ENCODE measurements at regions not wholly inside any gene's neighbourhood (a gene's known extent, or its start where the extent isn't known, plus 50 kb on each side); places are given as distances from the start of the nearest gene placed in this dataset.
A peak's percentile ranks its signal among the peaks of the same experiment; 100 is the strongest.

DNA sequence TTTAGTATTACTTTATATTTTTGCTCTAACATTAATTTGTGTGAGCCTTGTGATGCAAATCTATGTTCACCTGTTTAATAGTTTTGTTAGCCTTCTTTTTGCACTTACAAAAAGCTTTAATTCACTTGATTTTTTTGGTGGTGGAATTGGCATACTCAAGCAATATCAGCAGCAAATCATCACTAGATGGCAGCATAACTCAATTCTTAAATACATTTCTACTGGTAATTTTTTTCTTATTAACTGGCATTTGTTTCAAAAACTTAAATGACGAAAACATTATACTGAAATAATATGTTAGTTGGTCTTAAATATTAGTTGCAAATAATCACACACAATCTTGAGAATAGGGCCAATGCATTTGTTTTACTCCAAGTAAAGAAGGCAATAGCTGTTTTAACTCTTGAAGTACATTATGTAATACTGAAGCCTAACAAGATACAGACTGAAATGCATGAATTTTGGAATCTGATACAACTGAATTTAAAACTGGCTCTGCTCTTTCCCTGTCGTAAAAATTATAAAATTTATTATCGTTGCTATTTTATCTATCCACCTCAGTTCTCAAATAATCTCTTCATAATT is 151.5 kb downstream of the ATXN7L3B start:
- no peaks in the 10 kb centered on the region for H3K9me2 ChIP-seq (replicated peaks; ENCODE audit: insufficient read depth, low read length)
- no peaks in the 10 kb centered on the region for H3K9me3 ChIP-seq (ENCODE audit: low read length)
- peak; percentile 76 for DNase-seq
- H3K79me2 ChIP-seq (ENCODE audit: low read length), result no peaks in the 10 kb centered on the region
- H3K4me3 ChIP-seq (ENCODE audit: low read length), result no peak overlapping the region
- H4K20me1 ChIP-seq (ENCODE audit: insufficient read depth, low read depth, low read length), result no peaks in the 10 kb centered on the region
- no peaks in the 10 kb centered on the region; the same call in 1 of the 2 replicates for H3K4me1 ChIP-seq (ENCODE audit: low read length)
- no peak overlapping the region for H3K27ac ChIP-seq (ENCODE audit: low read length)
- H2AFZ ChIP-seq (ENCODE audit: low read length), result no peak overlapping the region
- no peaks in the 10 kb centered on the region for H3K36me3 ChIP-seq (ENCODE audit: insufficient read depth, low read length)
- H3K4me2 ChIP-seq (ENCODE audit: low read depth, low read length, poor library complexity, severe bottlenecking), result no peak overlapping the region
- H3K9ac ChIP-seq (ENCODE audit: low read length), result no peak overlapping the region
- no peaks in the 10 kb centered on the region for H3K27me3 ChIP-seq (ENCODE audit: low read length)

DNA sequence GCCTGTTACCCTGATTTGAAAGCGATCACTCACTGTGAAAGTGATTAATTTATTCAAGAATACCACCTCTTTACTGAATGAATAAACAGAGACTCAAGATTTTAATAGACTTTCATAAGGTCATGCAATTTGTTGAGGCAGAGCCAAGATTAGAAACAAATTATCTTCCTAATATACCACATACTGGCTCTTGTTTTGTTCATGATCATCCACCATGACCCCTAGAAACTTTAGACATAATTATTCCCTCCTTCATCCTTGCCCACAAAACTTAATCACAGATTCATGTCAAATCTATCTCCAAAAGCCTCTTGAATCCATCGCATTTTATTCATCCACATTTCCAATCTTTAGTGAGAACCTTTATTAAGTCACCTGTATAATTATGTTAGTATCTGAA is 152.3 kb downstream of the ATXN7L3B start:
- H2AFZ ChIP-seq (ENCODE audit: low read length), result no peak overlapping the region
- H3K79me2 ChIP-seq (ENCODE audit: low read length), result no peaks in the 10 kb centered on the region
- no peaks in the 10 kb centered on the region for H4K20me1 ChIP-seq (ENCODE audit: insufficient read depth, low read depth, low read length)
- no peak overlapping the region for H3K4me2 ChIP-seq (ENCODE audit: low read depth, low read length, poor library complexity, severe bottlenecking)
- H3K36me3 ChIP-seq (ENCODE audit: insufficient read depth, low read length), result no peaks in the 10 kb centered on the region
- no peak overlapping the region for H3K27ac ChIP-seq (ENCODE audit: low read length)
- H3K4me3 ChIP-seq (ENCODE audit: low read length), result no peak overlapping the region
- H3K4me1 ChIP-seq (ENCODE audit: low read length), result no peaks in the 10 kb centered on the region; the same call in 1 of the 2 replicates
- no peaks in the 10 kb centered on the region for H3K9me3 ChIP-seq (ENCODE audit: low read length)
- H3K9ac ChIP-seq (ENCODE audit: low read length), result no peak overlapping the region
- no peaks in the 10 kb centered on the region for H3K27me3 ChIP-seq (ENCODE audit: low read length)
- H3K9me2 ChIP-seq (replicated peaks; ENCODE audit: insufficient read depth, low read length), result no peaks in the 10 kb centered on the region
- DNase-seq, result no peak

GRCh38 chr12:74719447-74719846 is 181.8 kb downstream of the ATXN7L3B start:
- H3K4me2 ChIP-seq (ENCODE audit: low read depth, low read length, poor library complexity, severe bottlenecking), result no peak overlapping the region
- no peaks in the 10 kb centered on the region for H3K9me3 ChIP-seq (ENCODE audit: low read length)
- H3K79me2 ChIP-seq (ENCODE audit: low read length), result no peaks in the 10 kb centered on the region
- no peak overlapping the region for H3K27ac ChIP-seq (ENCODE audit: low read length)
- H3K4me3 ChIP-seq (ENCODE audit: low read length), result no peak overlapping the region
- H3K4me1 ChIP-seq (ENCODE audit: low read length), result no peaks in the 10 kb centered on the region
- no peaks in the 10 kb centered on the region for H3K27me3 ChIP-seq (ENCODE audit: low read length)
- H3K36me3 ChIP-seq (ENCODE audit: insufficient read depth, low read length), result no peaks in the 10 kb centered on the region
- H4K20me1 ChIP-seq (ENCODE audit: insufficient read depth, low read depth, low read length), result no peaks in the 10 kb centered on the region
- H3K9ac ChIP-seq (ENCODE audit: low read length), result no peak overlapping the region
- DNase-seq, result no peak
- no peak overlapping the region for H2AFZ ChIP-seq (ENCODE audit: low read length)
- H3K9me2 ChIP-seq (replicated peaks; ENCODE audit: insufficient read depth, low read length), result no peaks in the 10 kb centered on the region

- H3K9me2 ChIP-seq (replicated peaks; ENCODE audit: insufficient read depth, low read length), result no peaks in the 10 kb centered on the region
- H3K36me3 ChIP-seq (ENCODE audit: insufficient read depth, low read length), result no peaks in the 10 kb centered on the region
- no peak overlapping the region for H3K9ac ChIP-seq (ENCODE audit: low read length)
Observed at GRCh38 chr12:74722709-74723108, 185.1 kb downstream of the ATXN7L3B start.

GRCh38 chr12:74725154-74725553 is 187.5 kb downstream of the ATXN7L3B start:
- Histone ChIP-seq H3K9me2 (replicated peaks; ENCODE audit: insufficient read depth, low read length) (no peaks in the 10 kb centered on the region), H3K27me3 (ENCODE audit: low read length) (no peaks in the 10 kb centered on the region), H2AFZ (ENCODE audit: low read length) (no peak overlapping the region), H3K9ac (ENCODE audit: low read length) (no peak overlapping the region), H3K4me1 (ENCODE audit: low read length) (no peaks in the 10 kb centered on the region), H3K4me3 (ENCODE audit: low read length) (no peak overlapping the region), H3K4me2 (ENCODE audit: low read depth, low read length, poor library complexity, severe bottlenecking) (no peak overlapping the region), H3K9me3 (ENCODE audit: low read length) (no peaks in the 10 kb centered on the region), H3K36me3 (ENCODE audit: insufficient read depth, low read length) (no peaks in the 10 kb centered on the region), H4K20me1 (ENCODE audit: insufficient read depth, low read depth, low read length) (no peaks in the 10 kb centered on the region), H3K27ac (ENCODE audit: low read length) (no peak overlapping the region), H3K79me2 (ENCODE audit: low read length) (no peaks in the 10 kb centered on the region)
- no peak for DNase-seq

More at GRCh38 chr12:74722709-74723108, 185.1 kb downstream of the ATXN7L3B start:
- Histone ChIP-seq H4K20me1 (ENCODE audit: insufficient read depth, low read depth, low read length) (no peaks in the 10 kb centered on the region), H2AFZ (ENCODE audit: low read length) (no peak overlapping the region), H3K79me2 (ENCODE audit: low read length) (no peaks in the 10 kb centered on the region), H3K4me1 (ENCODE audit: low read length) (no peaks in the 10 kb centered on the region), H3K4me2 (ENCODE audit: low read depth, low read length, poor library complexity, severe bottlenecking) (no peak overlapping the region), H3K27ac (ENCODE audit: low read length) (no peak overlapping the region), H3K4me3 (ENCODE audit: low read length) (no peak overlapping the region), H3K27me3 (ENCODE audit: low read length) (no peaks in the 10 kb centered on the region), H3K9me3 (ENCODE audit: low read length) (no peaks in the 10 kb centered on the region)
- no peak for DNase-seq

- Histone ChIP-seq H3K4me3 (ENCODE audit: low read length) (no peak overlapping the region), H3K9me3 (ENCODE audit: low read length) (no peaks in the 10 kb centered on the region), H4K20me1 (ENCODE audit: insufficient read depth, low read depth, low read length) (no peaks in the 10 kb centered on the region)
Observed at GRCh38 chr12:74728006-74728405, 190.4 kb downstream of the ATXN7L3B start.

GRCh38 chr12:74732164-74732784 is 194.6 kb downstream of the ATXN7L3B start:
- H2AFZ ChIP-seq (ENCODE audit: low read length), result no peak overlapping the region
- DNase-seq, result no peak
- H3K9me3 ChIP-seq (ENCODE audit: low read length), result no peaks in the 10 kb centered on the region
- H4K20me1 ChIP-seq (ENCODE audit: insufficient read depth, low read depth, low read length), result no peaks in the 10 kb centered on the region
- H3K4me1 ChIP-seq (ENCODE audit: low read length), result no peaks in the 10 kb centered on the region
- no peak overlapping the region for H3K9ac ChIP-seq (ENCODE audit: low read length)
- no peaks in the 10 kb centered on the region for H3K9me2 ChIP-seq (replicated peaks; ENCODE audit: insufficient read depth, low read length)
- no peak overlapping the region for H3K27ac ChIP-seq (ENCODE audit: low read length)
- H3K36me3 ChIP-seq (ENCODE audit: insufficient read depth, low read length), result no peaks in the 10 kb centered on the region
- no peaks in the 10 kb centered on the region for H3K79me2 ChIP-seq (ENCODE audit: low read length)
- H3K4me3 ChIP-seq (ENCODE audit: low read length), result no peak overlapping the region
- no peaks in the 10 kb centered on the region for H3K27me3 ChIP-seq (ENCODE audit: low read length)
- H3K4me2 ChIP-seq (ENCODE audit: low read depth, low read length, poor library complexity, severe bottlenecking), result no peak overlapping the region

More at GRCh38 chr12:74728006-74728405, 190.4 kb downstream of the ATXN7L3B start:
- Histone ChIP-seq H3K79me2 (ENCODE audit: low read length) (no peaks in the 10 kb centered on the region), H2AFZ (ENCODE audit: low read length) (no peak overlapping the region), H3K4me1 (ENCODE audit: low read length) (no peaks in the 10 kb centered on the region), H3K27me3 (ENCODE audit: low read length) (no peaks in the 10 kb centered on the region), H3K9me2 (replicated peaks; ENCODE audit: insufficient read depth, low read length) (no peaks in the 10 kb centered on the region), H3K36me3 (ENCODE audit: insufficient read depth, low read length) (no peaks in the 10 kb centered on the region), H3K4me2 (ENCODE audit: low read depth, low read length, poor library complexity, severe bottlenecking) (no peak overlapping the region), H3K9ac (ENCODE audit: low read length) (no peak overlapping the region), H3K27ac (ENCODE audit: low read length) (no peak overlapping the region)
- no peak for DNase-seq

DNA sequence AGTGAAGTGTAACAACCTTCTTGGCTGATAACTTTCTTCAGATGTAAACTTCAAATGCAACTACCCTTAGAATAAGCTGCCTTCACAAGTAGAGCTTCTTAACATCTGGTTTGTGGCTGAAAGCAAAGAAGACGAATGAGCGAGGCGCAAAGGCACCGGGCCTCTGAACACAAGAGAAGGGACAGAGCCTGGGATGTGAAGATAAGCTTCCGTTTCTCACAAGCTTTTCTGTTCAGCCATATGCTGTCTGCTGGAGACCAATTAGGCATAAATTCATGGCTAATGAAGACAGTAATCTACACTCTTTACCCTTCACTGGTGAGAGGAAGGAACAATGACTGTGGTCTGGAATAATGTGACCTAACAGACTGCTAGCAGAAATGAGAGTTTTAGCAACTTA is 195.2 kb downstream of the ATXN7L3B start:
- Histone ChIP-seq H3K27me3 (ENCODE audit: low read length) (no peaks in the 10 kb centered on the region), H3K4me3 (ENCODE audit: low read length) (no peak overlapping the region), H3K4me2 (ENCODE audit: low read depth, low read length, poor library complexity, severe bottlenecking) (no peak overlapping the region), H3K79me2 (ENCODE audit: low read length) (no peaks in the 10 kb centered on the region), H3K9ac (ENCODE audit: low read length) (no peak overlapping the region), H3K9me3 (ENCODE audit: low read length) (no peaks in the 10 kb centered on the region), H3K9me2 (replicated peaks; ENCODE audit: insufficient read depth, low read length) (no peaks in the 10 kb centered on the region), H3K27ac (ENCODE audit: low read length) (no peak overlapping the region), H2AFZ (ENCODE audit: low read length) (no peak overlapping the region), H3K36me3 (ENCODE audit: insufficient read depth, low read length) (no peaks in the 10 kb centered on the region), H3K4me1 (ENCODE audit: low read length) (no peaks in the 10 kb centered on the region), H4K20me1 (ENCODE audit: insufficient read depth, low read depth, low read length) (no peaks in the 10 kb centered on the region)
- no peak for DNase-seq

Measured in Karpas-422 (cell line).